Fibroblast of gingiva (primary cell): ENCODE measurements at regions not wholly inside any gene's neighbourhood (a gene's known extent, or its start where the extent isn't known, plus 50 kb on each side); places are given as distances from the start of the nearest gene placed in this dataset.
"Not testable (repeated sequence)": the region's sequence is repeated elsewhere in the genome, so short reads cannot be mapped to it uniquely, and the experiment has no call there.

Source experiments
- DNase-seq: peaks from one replicate; pipeline ENCODE4 v3.0.0-alpha.2; 2011; ENCODE audit warnings: low read depth

- DNase-seq, result no peak
Observed at GRCh38 chr1:244758708-244759107, 76.8 kb upstream of the COX20 start.

GRCh38 chr1:244759158-244759557 is 76.3 kb upstream of the COX20 start:
- no peak for DNase-seq

GRCh38 chr1:244760471-244760870 is 75.0 kb upstream of the COX20 start:
- no peak for DNase-seq

- DNase-seq, result no peak
Observed at GRCh38 chr1:244761279-244761678, 74.2 kb upstream of the COX20 start.

GRCh38 chr1:244762629-244763028 is 72.8 kb upstream of the COX20 start:
- no peak for DNase-seq

GRCh38 chr1:244768186-244768585 is 67.3 kb upstream of the COX20 start:
- no peak for DNase-seq

GRCh38 chr1:244768804-244769203 is 66.7 kb upstream of the COX20 start:
- DNase-seq, result no peak

GRCh38 chr1:244770556-244770955 is 64.9 kb upstream of the COX20 start:
- not testable (repeated sequence) for DNase-seq

- DNase-seq, result no peak
Observed at GRCh38 chr1:244773513-244773912, 61.9 kb upstream of the COX20 start.

GRCh38 chr1:244776783-244777182 is 58.7 kb upstream of the COX20 start:
- DNase-seq, result not testable (repeated sequence)

GRCh38 chr1:244778344-244778743 is 57.1 kb upstream of the COX20 start:
- peak; percentile 10 for DNase-seq

GRCh38 chr1:244779410-244779809 is 56.0 kb upstream of the COX20 start:
- DNase-seq, result no peak

- no peak for DNase-seq
Observed at GRCh38 chr1:244780311-244780710, 55.1 kb upstream of the COX20 start.

GRCh38 chr1:244782056-244782455 is 53.4 kb upstream of the COX20 start:
- no peak for DNase-seq

GRCh38 chr1:244783138-244783537 is 52.3 kb upstream of the COX20 start:
- DNase-seq, result no peak
